ENCODE measurements at regions not wholly inside any gene's neighbourhood (a gene's known extent, or its start where the extent isn't known, plus 50 kb on each side); places are given as distances from the start of the nearest gene placed in this dataset.

- peaks cover 21% of the 10 kb centered on the region for H3K4me1 ChIP-seq (ENCODE audit: control insufficient read depth, insufficient read depth, low read length)
- H3K36me3 ChIP-seq (ENCODE audit: control insufficient read depth, insufficient read depth, low read length), result no peaks in the 10 kb centered on the region
- WGBS (ENCODE audit: insufficient coverage), result 75% methylated on average over 1 of the region's 2 CpGs
- no peak overlapping the region for H3K4me3 ChIP-seq (ENCODE audit: low read depth, low read length)
- no peaks in the 10 kb centered on the region for H3K9me3 ChIP-seq (ENCODE audit: control insufficient read depth, insufficient read depth, low read length)
- no peak overlapping the region for H3K27ac ChIP-seq (ENCODE audit: low read depth, low read length)
- DNase-seq (ENCODE audit: low read depth in 4 of 6, low spot score in 6 of 6), result peak in 1 of 6 donors; percentile 39
- peaks cover 16% of the 10 kb centered on the region for H3K27me3 ChIP-seq (ENCODE audit: control insufficient read depth, insufficient read depth, low read length)
Measured at GRCh38 chr6:40295251-40295950, 291.8 kb downstream of the LRFN2 start.

GRCh38 chr6:40293460-40294185 lies 293.5 kb downstream of the LRFN2 start:
- no peaks in the 10 kb centered on the region for H3K9me3 ChIP-seq (ENCODE audit: control insufficient read depth, insufficient read depth, low read length)
- H3K36me3 ChIP-seq (ENCODE audit: control insufficient read depth, insufficient read depth, low read length), result no peaks in the 10 kb centered on the region
- WGBS (ENCODE audit: insufficient coverage), result 64% methylated on average over 4 of the region's 10 CpGs
- peak in 1 of 6 donors; percentile 54 for DNase-seq (ENCODE audit: low read depth in 4 of 6, low spot score in 6 of 6)
- H3K4me3 ChIP-seq (ENCODE audit: low read depth, low read length), result no peak overlapping the region
- peaks cover 16% of the 10 kb centered on the region for H3K27me3 ChIP-seq (ENCODE audit: control insufficient read depth, insufficient read depth, low read length)
- peaks cover 13% of the 10 kb centered on the region for H3K4me1 ChIP-seq (ENCODE audit: control insufficient read depth, insufficient read depth, low read length)
- no peak overlapping the region for H3K27ac ChIP-seq (ENCODE audit: low read depth, low read length)

- Histone ChIP-seq H3K27ac (ENCODE audit: low read depth, low read length) (no peak overlapping the region), H3K9me3 (ENCODE audit: control insufficient read depth, insufficient read depth, low read length) (no peaks in the 10 kb centered on the region), H3K27me3 (ENCODE audit: control insufficient read depth, insufficient read depth, low read length) (peaks cover 16% of the 10 kb centered on the region), H3K36me3 (ENCODE audit: control insufficient read depth, insufficient read depth, low read length) (no peaks in the 10 kb centered on the region), H3K4me3 (ENCODE audit: low read depth, low read length) (no peak overlapping the region), H3K4me1 (ENCODE audit: control insufficient read depth, insufficient read depth, low read length) (peaks cover 13% of the 10 kb centered on the region)
- WGBS (ENCODE audit: insufficient coverage), result no CpG with 5 or more reads among the region's 1 CpG
- DNase-seq (ENCODE audit: low read depth in 4 of 6, low spot score in 6 of 6), result no peak
Measured at GRCh38 chr6:40293060-40293459, 294.1 kb downstream of the LRFN2 start.

- peaks cover 25% of the 10 kb centered on the region for H3K27me3 ChIP-seq (ENCODE audit: control insufficient read depth, insufficient read depth, low read length)
- H3K27ac ChIP-seq (ENCODE audit: low read depth, low read length), result no peak overlapping the region
- H3K9me3 ChIP-seq (ENCODE audit: control insufficient read depth, insufficient read depth, low read length), result no peaks in the 10 kb centered on the region
- H3K36me3 ChIP-seq (ENCODE audit: control insufficient read depth, insufficient read depth, low read length), result no peaks in the 10 kb centered on the region
- no peak overlapping the region for H3K4me3 ChIP-seq (ENCODE audit: low read depth, low read length)
- WGBS (ENCODE audit: insufficient coverage), result 22% methylated on average over 1 of the region's 2 CpGs
- peak; percentile 40 to 88 (median 64) for DNase-seq (ENCODE audit: low read depth in 4 of 6, low spot score in 6 of 6)
- H3K4me1 ChIP-seq (ENCODE audit: control insufficient read depth, insufficient read depth, low read length), result peaks cover 13% of the 10 kb centered on the region
Measured at GRCh38 chr6:40290816-40291215, 296.3 kb downstream of the LRFN2 start.

- WGBS (ENCODE audit: insufficient coverage), result 50% methylated on average over 1 of the region's 2 CpGs
- no peaks in the 10 kb centered on the region for H3K9me3 ChIP-seq (ENCODE audit: control insufficient read depth, insufficient read depth, low read length)
- peaks cover 11% of the 10 kb centered on the region for H3K4me1 ChIP-seq (ENCODE audit: control insufficient read depth, insufficient read depth, low read length)
- no peaks in the 10 kb centered on the region for H3K36me3 ChIP-seq (ENCODE audit: control insufficient read depth, insufficient read depth, low read length)
- no peak overlapping the region for H3K4me3 ChIP-seq (ENCODE audit: low read depth, low read length)
- peaks cover 28% of the 10 kb centered on the region for H3K27me3 ChIP-seq (ENCODE audit: control insufficient read depth, insufficient read depth, low read length)
- no peak overlapping the region for H3K27ac ChIP-seq (ENCODE audit: low read depth, low read length)
- peak in 1 of 6 donors; percentile 30 for DNase-seq (ENCODE audit: low read depth in 4 of 6, low spot score in 6 of 6)
Measured at GRCh38 chr6:40288919-40289318, 298.2 kb downstream of the LRFN2 start.

GRCh38 chr6:40287296-40287850 lies 299.8 kb downstream of the LRFN2 start:
- H3K27me3 ChIP-seq (ENCODE audit: control insufficient read depth, insufficient read depth, low read length), result peaks cover 27% of the 10 kb centered on the region
- no peaks in the 10 kb centered on the region for H3K9me3 ChIP-seq (ENCODE audit: control insufficient read depth, insufficient read depth, low read length)
- WGBS (ENCODE audit: insufficient coverage), result 78% methylated on average over 4 of the region's 5 CpGs
- H3K4me3 ChIP-seq (ENCODE audit: low read depth, low read length), result no peak overlapping the region
- no peak for DNase-seq (ENCODE audit: low read depth in 4 of 6, low spot score in 6 of 6)
- peaks cover 9% of the 10 kb centered on the region for H3K4me1 ChIP-seq (ENCODE audit: control insufficient read depth, insufficient read depth, low read length)
- H3K36me3 ChIP-seq (ENCODE audit: control insufficient read depth, insufficient read depth, low read length), result no peaks in the 10 kb centered on the region
- H3K27ac ChIP-seq (ENCODE audit: low read depth, low read length), result no peak overlapping the region

GRCh38 chr6:40286721-40287120 lies 300.4 kb downstream of the LRFN2 start:
- Histone ChIP-seq H3K27me3 (ENCODE audit: control insufficient read depth, insufficient read depth, low read length) (peaks cover 25% of the 10 kb centered on the region), H3K9me3 (ENCODE audit: control insufficient read depth, insufficient read depth, low read length) (no peaks in the 10 kb centered on the region), H3K4me3 (ENCODE audit: low read depth, low read length) (no peak overlapping the region), H3K27ac (ENCODE audit: low read depth, low read length) (no peak overlapping the region), H3K4me1 (ENCODE audit: control insufficient read depth, insufficient read depth, low read length) (peaks cover 12% of the 10 kb centered on the region), H3K36me3 (ENCODE audit: control insufficient read depth, insufficient read depth, low read length) (no peaks in the 10 kb centered on the region)
- 53% methylated on average over 2 of the region's 3 CpGs for WGBS (ENCODE audit: insufficient coverage)
- DNase-seq (ENCODE audit: low read depth in 4 of 6, low spot score in 6 of 6), result no peak

GRCh38 chr6:40285996-40286395 lies 301.2 kb downstream of the LRFN2 start:
- Histone ChIP-seq H3K27me3 (ENCODE audit: control insufficient read depth, insufficient read depth, low read length) (peaks cover 25% of the 10 kb centered on the region), H3K36me3 (ENCODE audit: control insufficient read depth, insufficient read depth, low read length) (no peaks in the 10 kb centered on the region), H3K9me3 (ENCODE audit: control insufficient read depth, insufficient read depth, low read length) (no peaks in the 10 kb centered on the region), H3K27ac (ENCODE audit: low read depth, low read length) (no peak overlapping the region), H3K4me1 (ENCODE audit: control insufficient read depth, insufficient read depth, low read length) (peaks cover 9% of the 10 kb centered on the region), H3K4me3 (ENCODE audit: low read depth, low read length) (no peak overlapping the region)
- peak in 2 of 6 donors; percentile 64 to 73 for DNase-seq (ENCODE audit: low read depth in 4 of 6, low spot score in 6 of 6)
- 15% methylated on average over 5 of the region's 10 CpGs for WGBS (ENCODE audit: insufficient coverage)

- no peak overlapping the region for H3K27ac ChIP-seq (ENCODE audit: low read depth, low read length)
- peaks cover 7% of the 10 kb centered on the region for H3K4me1 ChIP-seq (ENCODE audit: control insufficient read depth, insufficient read depth, low read length)
- no CpG with 5 or more reads among the region's 3 CpGs for WGBS (ENCODE audit: insufficient coverage)
- H3K9me3 ChIP-seq (ENCODE audit: control insufficient read depth, insufficient read depth, low read length), result no peaks in the 10 kb centered on the region
- DNase-seq (ENCODE audit: low read depth in 4 of 6, low spot score in 6 of 6), result peak in 1 of 6 donors; percentile 27
- H3K36me3 ChIP-seq (ENCODE audit: control insufficient read depth, insufficient read depth, low read length), result no peaks in the 10 kb centered on the region
- H3K27me3 ChIP-seq (ENCODE audit: control insufficient read depth, insufficient read depth, low read length), result peaks cover 25% of the 10 kb centered on the region
- H3K4me3 ChIP-seq (ENCODE audit: low read depth, low read length), result no peak overlapping the region
Measured at GRCh38 chr6:40285535-40285934, 301.6 kb downstream of the LRFN2 start.
